ENCODE measurements at regions not wholly inside any gene's neighbourhood (a gene's known extent, or its start where the extent isn't known, plus 50 kb on each side); places are given as distances from the start of the nearest gene placed in this dataset.
"Not testable (repeated sequence)": the region's sequence is repeated elsewhere in the genome, so short reads cannot be mapped to it uniquely, and the experiment has no call there.

GRCh38 chr13:81563091-81563490, 1222.2 kb upstream of the SPRY2 start:
- POLR2A ChIA-PET, result no interaction called here
- CTCF ChIA-PET, result interaction anchor here (0.7 kb wide), 1 partner anchor 309 kb away, joined by 3 read pairs; no protein-coding TSS in a partner anchor
- TF ChIP-seq ZNF384 (IDR thresholded peaks at IDR 0.05) (no peak), HDGF (IDR thresholded peaks at IDR 0.05; ENCODE audit: borderline replicate concordance) (no peak), FOXK2 (IDR thresholded peaks at IDR 0.05) (no peak), ELF4 (IDR thresholded peaks at IDR 0.05) (no peak), PKNOX1 (IDR thresholded peaks at IDR 0.05) (no peak), SUZ12 (IDR thresholded peaks at IDR 0.05) (no peak), BHLHE40 (IDR thresholded peaks at IDR 0.05; ENCODE audit: borderline replicate concordance) (no peak)

GRCh38 chr13:81562598-81562997, 1221.7 kb upstream of the SPRY2 start:
- DNase-seq (ENCODE audit: extremely low spot score), result no peak
- TF ChIP-seq FOXM1 (IDR thresholded peaks at IDR 0.05; ENCODE audit: borderline replicate concordance) (no peak), TARDBP (IDR thresholded peaks at IDR 0.05) (no peak), FOXA1 (IDR thresholded peaks at IDR 0.05) (no peak), FOXK2 (IDR thresholded peaks at IDR 0.05) (no peak), ARNT (IDR thresholded peaks at IDR 0.05) (no peak), SUZ12 (IDR thresholded peaks at IDR 0.05) (no peak), ELF4 (IDR thresholded peaks at IDR 0.05) (no peak), HDGF (IDR thresholded peaks at IDR 0.05; ENCODE audit: borderline replicate concordance) (no peak), BHLHE40 (IDR thresholded peaks at IDR 0.05; ENCODE audit: borderline replicate concordance) (no peak), LEF1 (IDR thresholded peaks at IDR 0.05; ENCODE audit: borderline replicate concordance) (no peak), L3MBTL2 (conservative IDR thresholded peaks at IDR 0.05) (no peak), CTBP1 (IDR thresholded peaks at IDR 0.05; ENCODE audit: borderline replicate concordance) (no peak), SP1 (IDR thresholded peaks at IDR 0.05) (no peak)
- ChIA-PET POLR2A (no interaction called here), CTCF (interaction anchor here (0.7 kb wide), 1 partner anchor 309 kb away, joined by 3 read pairs; no protein-coding TSS in a partner anchor)

More at GRCh38 chr13:81563091-81563490, 1222.2 kb upstream of the SPRY2 start:
- no peak for DNase-seq (ENCODE audit: extremely low spot score)

- CTCF ChIA-PET, result no interaction called here
- POLR2A ChIA-PET, result no interaction called here
Observed at GRCh38 chr13:81551036-81551435, 1210.1 kb upstream of the SPRY2 start.

GRCh38 chr13:81546294-81546693, 1205.4 kb upstream of the SPRY2 start:
- POLR2A ChIA-PET; CTCF ChIA-PET; DNase-seq (ENCODE audit: extremely low spot score): not testable (repeated sequence)

More at GRCh38 chr13:81551036-81551435, 1210.1 kb upstream of the SPRY2 start:
- DNase-seq (ENCODE audit: extremely low spot score), result no peak
- TF ChIP-seq FOXK2 (IDR thresholded peaks at IDR 0.05), result no peak
- no peak for TF ChIP-seq ZNF384 (IDR thresholded peaks at IDR 0.05)
- TF ChIP-seq NFRKB (IDR thresholded peaks at IDR 0.05), result no peak
- no peak for TF ChIP-seq BHLHE40 (IDR thresholded peaks at IDR 0.05; ENCODE audit: borderline replicate concordance)
- TF ChIP-seq LEF1 (IDR thresholded peaks at IDR 0.05; ENCODE audit: borderline replicate concordance), result no peak
- TF ChIP-seq PKNOX1 (IDR thresholded peaks at IDR 0.05), result no peak
- no peak for TF ChIP-seq FOXA1 (IDR thresholded peaks at IDR 0.05)

GRCh38 chr13:81540777-81541176, 1199.9 kb upstream of the SPRY2 start:
- TF ChIP-seq ARNT (IDR thresholded peaks at IDR 0.05) (peak; percentile 35; the same call in 1 of the 2 replicates), FOXK2 (IDR thresholded peaks at IDR 0.05) (no peak)
- POLR2A ChIA-PET, result no interaction called here
- CTCF ChIA-PET, result interaction anchor here (0.6 to 0.8 kb wide), 2 partner anchors 371 to 940 kb away, joined by 3 to 4 read pairs; no protein-coding TSS in a partner anchor
- DNase-seq (ENCODE audit: extremely low spot score), result no peak

GRCh38 chr13:81539643-81540150, 1198.8 kb upstream of the SPRY2 start:
- ChIA-PET CTCF (interaction anchor here (1.3 kb wide), 1 partner anchor 333 kb away, joined by 5 read pairs; no protein-coding TSS in a partner anchor), POLR2A (no interaction called here)
- TF ChIP-seq FOXM1 (IDR thresholded peaks at IDR 0.05; ENCODE audit: borderline replicate concordance) (no peak), BHLHE40 (IDR thresholded peaks at IDR 0.05; ENCODE audit: borderline replicate concordance) (no peak), PKNOX1 (IDR thresholded peaks at IDR 0.05) (no peak), TARDBP (IDR thresholded peaks at IDR 0.05) (no peak), LEF1 (IDR thresholded peaks at IDR 0.05; ENCODE audit: borderline replicate concordance) (no peak), ZNF384 (IDR thresholded peaks at IDR 0.05) (no peak), SUZ12 (IDR thresholded peaks at IDR 0.05) (no peak)
- no peak for DNase-seq (ENCODE audit: extremely low spot score)

GRCh38 chr13:81498969-81499368, 1158.0 kb upstream of the SPRY2 start:
- TF ChIP-seq ELF4 (IDR thresholded peaks at IDR 0.05), result no peak
- TF ChIP-seq SP1 (IDR thresholded peaks at IDR 0.05), result no peak
- TF ChIP-seq FOXK2 (IDR thresholded peaks at IDR 0.05), result no peak
- no peak for TF ChIP-seq LEF1 (IDR thresholded peaks at IDR 0.05; ENCODE audit: borderline replicate concordance)
- no peak for TF ChIP-seq SUZ12 (IDR thresholded peaks at IDR 0.05)
- TF ChIP-seq FOXA1 (IDR thresholded peaks at IDR 0.05), result no peak
- no peak for TF ChIP-seq CTBP1 (IDR thresholded peaks at IDR 0.05; ENCODE audit: borderline replicate concordance)
- no peak for TF ChIP-seq ZNF384 (IDR thresholded peaks at IDR 0.05)
- no peak for TF ChIP-seq PKNOX1 (IDR thresholded peaks at IDR 0.05)
- no peak for TF ChIP-seq NFRKB (IDR thresholded peaks at IDR 0.05)
- TF ChIP-seq FOXM1 (IDR thresholded peaks at IDR 0.05; ENCODE audit: borderline replicate concordance), result no peak
- TF ChIP-seq TARDBP (IDR thresholded peaks at IDR 0.05), result no peak
- no peak for TF ChIP-seq ARNT (IDR thresholded peaks at IDR 0.05)
- no peak for TF ChIP-seq BHLHE40 (IDR thresholded peaks at IDR 0.05; ENCODE audit: borderline replicate concordance)
- TF ChIP-seq HDGF (IDR thresholded peaks at IDR 0.05; ENCODE audit: borderline replicate concordance), result no peak
- CTCF ChIA-PET, result no interaction called here
- POLR2A ChIA-PET, result no interaction called here
- no peak for DNase-seq (ENCODE audit: extremely low spot score)
